ENCODE measurements at regions not wholly inside any gene's neighbourhood (a gene's known extent, or its start where the extent isn't known, plus 50 kb on each side); places are given as distances from the start of the nearest gene placed in this dataset.

DNA sequence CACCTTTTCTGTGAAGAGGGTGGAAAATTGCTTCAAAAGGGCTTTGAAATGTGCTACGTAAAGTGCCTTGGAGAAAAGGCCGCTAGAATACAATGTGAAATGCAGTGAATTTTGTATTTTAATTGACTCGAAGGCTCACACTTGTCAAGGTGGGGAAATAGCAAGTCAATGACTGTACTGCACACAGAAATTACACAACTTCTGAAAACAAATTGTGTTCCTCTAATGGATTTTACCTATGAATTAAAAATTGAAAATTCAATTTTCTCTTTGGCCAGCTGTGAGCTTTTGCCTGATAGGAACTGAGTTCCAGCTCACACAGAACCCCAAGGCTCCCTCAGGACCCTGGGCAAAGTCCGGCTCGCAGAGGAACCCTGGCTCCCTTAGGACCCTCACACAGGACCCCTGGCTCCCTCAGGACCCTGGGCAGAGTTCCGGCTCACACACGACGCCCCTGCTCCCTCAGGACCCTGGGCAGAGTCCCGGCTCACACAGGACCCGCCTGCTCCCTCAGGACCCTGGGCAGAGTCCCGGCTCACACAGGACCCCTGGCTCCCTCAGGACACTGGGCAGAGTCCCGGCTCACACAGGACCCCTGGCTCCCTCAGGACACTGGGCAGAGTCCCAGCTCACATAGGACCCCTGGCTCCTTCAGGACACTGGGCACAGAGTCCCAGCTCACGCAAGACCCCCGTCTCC lies 324.9 kb downstream of the UQCRFS1 start:
- H3K4me3 ChIP-seq, result no peak overlapping the region
- ATAC-seq (ENCODE audit: insufficient number of reproducible peaks, low FRiP score, low read depth), result no peak
- peaks cover 0 to 8% of the 10 kb centered on the region in 2 donors for H3K4me1 ChIP-seq (ENCODE audit: control insufficient read depth in 1 of 2, low read depth in 2 of 2)
- H3K9me3 ChIP-seq, result no peaks in the 10 kb centered on the region
- no peak overlapping the region for H3K27ac ChIP-seq
- TF ChIP-seq, protein P1, sequence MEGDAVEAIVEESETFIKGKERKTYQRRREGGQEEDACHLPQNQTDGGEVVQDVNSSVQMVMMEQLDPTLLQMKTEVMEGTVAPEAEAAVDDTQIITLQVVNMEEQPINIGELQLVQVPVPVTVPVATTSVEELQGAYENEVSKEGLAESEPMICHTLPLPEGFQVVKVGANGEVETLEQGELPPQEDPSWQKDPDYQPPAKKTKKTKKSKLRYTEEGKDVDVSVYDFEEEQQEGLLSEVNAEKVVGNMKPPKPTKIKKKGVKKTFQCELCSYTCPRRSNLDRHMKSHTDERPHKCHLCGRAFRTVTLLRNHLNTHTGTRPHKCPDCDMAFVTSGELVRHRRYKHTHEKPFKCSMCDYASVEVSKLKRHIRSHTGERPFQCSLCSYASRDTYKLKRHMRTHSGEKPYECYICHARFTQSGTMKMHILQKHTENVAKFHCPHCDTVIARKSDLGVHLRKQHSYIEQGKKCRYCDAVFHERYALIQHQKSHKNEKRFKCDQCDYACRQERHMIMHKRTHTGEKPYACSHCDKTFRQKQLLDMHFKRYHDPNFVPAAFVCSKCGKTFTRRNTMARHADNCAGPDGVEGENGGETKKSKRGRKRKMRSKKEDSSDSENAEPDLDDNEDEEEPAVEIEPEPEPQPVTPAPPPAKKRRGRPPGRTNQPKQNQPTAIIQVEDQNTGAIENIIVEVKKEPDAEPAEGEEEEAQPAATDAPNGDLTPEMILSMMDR (IDR thresholded peaks at IDR 0.05), result no peak
- no peaks in the 10 kb centered on the region for H3K36me3 ChIP-seq
- no peak for DNase-seq (ENCODE audit: low spot score)
- no peaks in the 10 kb centered on the region for H3K27me3 ChIP-seq (replicated peaks; ENCODE audit: insufficient read depth)

DNA sequence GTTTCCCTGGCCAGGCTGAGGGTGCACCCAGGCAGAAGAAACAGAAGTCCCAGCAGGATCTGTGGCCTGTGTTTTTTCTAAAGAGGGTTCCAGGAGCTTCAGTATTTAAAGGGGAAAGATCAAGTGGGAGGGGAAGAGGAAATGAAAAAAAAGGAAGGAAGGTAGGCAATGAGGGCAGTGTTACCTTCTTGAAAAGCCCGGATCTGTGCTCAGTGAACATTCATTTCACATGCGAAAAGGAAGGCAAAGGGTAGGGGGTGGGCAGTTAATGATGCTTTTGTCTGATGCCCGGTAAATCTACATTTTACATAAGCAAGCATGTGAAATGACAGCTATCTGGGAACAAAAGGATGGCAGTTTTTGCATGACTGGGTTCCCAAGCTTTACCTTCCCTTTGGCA lies 326.2 kb downstream of the UQCRFS1 start:
- Histone ChIP-seq H3K27ac (no peak overlapping the region), H3K4me3 (no peak overlapping the region), H3K27me3 (replicated peaks; ENCODE audit: insufficient read depth) (no peaks in the 10 kb centered on the region), H3K4me1 (ENCODE audit: control insufficient read depth in 1 of 2, low read depth in 2 of 2) (peaks cover 0 to 8% of the 10 kb centered on the region in 2 donors), H3K36me3 (no peaks in the 10 kb centered on the region), H3K9me3 (no peaks in the 10 kb centered on the region)
- no peak for DNase-seq (ENCODE audit: low spot score)
- TF ChIP-seq, protein P1 (IDR thresholded peaks at IDR 0.05), result no peak
- no peak for ATAC-seq (ENCODE audit: insufficient number of reproducible peaks, low FRiP score, low read depth)

DNA sequence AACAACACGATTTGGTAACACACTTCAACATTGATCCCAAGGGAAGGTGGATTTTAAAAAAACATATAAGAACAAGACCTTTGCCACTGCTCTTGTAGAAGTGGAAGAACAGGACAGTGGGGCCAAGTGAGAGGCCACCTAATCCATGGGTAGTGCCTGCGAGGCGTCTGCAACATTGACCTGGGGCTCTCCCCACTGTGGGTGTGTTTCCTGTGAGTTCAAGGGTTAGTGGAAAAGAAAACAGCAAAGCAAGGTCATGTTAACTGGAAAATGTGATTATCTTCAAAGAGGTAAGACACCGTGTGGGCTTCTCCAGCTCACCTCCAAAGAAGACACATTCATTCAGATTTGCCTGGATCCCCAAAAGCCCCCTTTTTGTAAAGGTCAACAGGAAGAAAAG lies 327.0 kb downstream of the UQCRFS1 start:
- TF ChIP-seq, protein P1 (IDR thresholded peaks at IDR 0.05), result no peak
- Histone ChIP-seq H3K9me3 (no peaks in the 10 kb centered on the region), H3K4me1 (ENCODE audit: control insufficient read depth in 1 of 2, low read depth in 2 of 2) (peaks cover 0 to 8% of the 10 kb centered on the region in 2 donors), H3K4me3 (no peak overlapping the region), H3K36me3 (no peaks in the 10 kb centered on the region), H3K27ac (no peak overlapping the region), H3K27me3 (replicated peaks; ENCODE audit: insufficient read depth) (no peaks in the 10 kb centered on the region)
- DNase-seq (ENCODE audit: low spot score), result no peak
- no peak for ATAC-seq (ENCODE audit: insufficient number of reproducible peaks, low FRiP score, low read depth)

DNA sequence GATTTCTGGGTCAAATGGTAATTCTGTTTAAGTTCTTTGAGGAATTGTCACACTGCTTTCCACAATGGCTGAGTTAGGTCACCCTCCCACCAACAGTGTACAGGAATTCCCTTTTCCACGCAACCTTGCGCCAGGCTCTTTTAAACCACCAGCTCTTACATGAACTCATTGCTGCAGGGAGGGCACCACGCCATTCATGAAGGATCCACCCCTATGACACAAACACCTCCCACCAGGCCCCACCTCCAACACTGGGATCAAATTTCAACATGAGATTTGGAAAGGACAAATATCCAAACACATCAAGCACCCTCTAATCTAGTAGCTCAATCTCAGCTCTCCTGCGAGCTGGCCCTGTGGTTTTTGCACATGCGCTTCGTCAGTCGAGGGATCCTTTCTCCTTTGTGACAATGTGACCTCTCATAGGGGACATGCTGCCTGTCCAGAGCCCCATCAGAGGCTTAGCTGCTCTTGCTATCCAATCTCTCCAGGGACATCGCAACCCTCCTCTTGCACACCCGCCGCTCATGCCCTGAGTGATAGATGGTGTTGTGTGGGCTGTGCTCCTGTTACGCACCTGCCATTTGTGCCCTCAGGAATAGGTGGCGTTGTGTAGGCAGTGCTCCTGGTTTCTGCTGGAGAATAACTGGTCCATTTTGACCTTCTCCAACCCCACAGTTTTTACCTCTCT lies 328.0 kb downstream of the UQCRFS1 start:
- no peak for DNase-seq (ENCODE audit: low spot score)
- H3K4me3 ChIP-seq, result no peak overlapping the region
- no peak overlapping the region for H3K27ac ChIP-seq
- no peak for ATAC-seq (ENCODE audit: insufficient number of reproducible peaks, low FRiP score, low read depth)
- peaks cover 0 to 8% of the 10 kb centered on the region in 2 donors for H3K4me1 ChIP-seq (ENCODE audit: control insufficient read depth in 1 of 2, low read depth in 2 of 2)
- no peaks in the 10 kb centered on the region for H3K27me3 ChIP-seq (replicated peaks; ENCODE audit: insufficient read depth)
- H3K9me3 ChIP-seq, result no peaks in the 10 kb centered on the region
- no peaks in the 10 kb centered on the region for H3K36me3 ChIP-seq
- TF ChIP-seq, protein P1 (IDR thresholded peaks at IDR 0.05), result no peak

DNA sequence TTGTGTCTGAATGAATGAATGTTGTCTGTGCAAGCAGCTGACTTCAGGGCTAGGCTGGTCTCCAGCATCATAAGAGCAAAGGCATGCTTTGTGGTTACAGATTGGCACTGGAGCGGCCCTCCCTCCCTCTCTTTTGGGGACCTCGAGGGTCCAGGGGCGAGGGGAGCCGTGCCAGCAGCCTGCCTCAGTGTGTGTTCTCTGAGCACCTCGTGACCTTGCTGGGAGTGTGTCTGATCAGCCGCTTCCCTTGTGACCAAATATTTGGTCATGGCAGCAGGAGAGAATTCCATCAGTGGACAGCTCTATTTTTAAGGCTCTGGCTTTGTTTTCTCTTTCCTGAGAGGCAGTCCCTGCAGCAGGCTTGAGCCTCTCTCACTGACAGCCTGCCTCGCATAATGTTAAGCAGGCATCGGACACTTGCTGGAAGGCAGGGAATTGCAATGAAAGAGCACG lies 329.7 kb downstream of the UQCRFS1 start:
- no peak for ATAC-seq (ENCODE audit: insufficient number of reproducible peaks, low FRiP score, low read depth)
- DNase-seq (ENCODE audit: low spot score), result no peak
- Histone ChIP-seq H3K36me3 (no peaks in the 10 kb centered on the region), H3K9me3 (no peaks in the 10 kb centered on the region), H3K27ac (no peak overlapping the region), H3K4me3 (no peak overlapping the region), H3K27me3 (replicated peaks; ENCODE audit: insufficient read depth) (no peaks in the 10 kb centered on the region), H3K4me1 (ENCODE audit: control insufficient read depth in 1 of 2, low read depth in 2 of 2) (peaks cover 0 to 8% of the 10 kb centered on the region in 2 donors)
- TF ChIP-seq, protein P1 (IDR thresholded peaks at IDR 0.05), result no peak
